HG03571 (cell line): ENCODE measurements at regions not wholly inside any gene's neighbourhood (a gene's known extent, or its start where the extent isn't known, plus 50 kb on each side); places are given as distances from the start of the nearest gene placed in this dataset.
"Not testable (repeated sequence)": the region's sequence is repeated elsewhere in the genome, so short reads cannot be mapped to it uniquely, and the experiment has no call there.

Source experiments
- ATAC-seq: cut with Tn5 transposase; IDR thresholded peaks from one replicate; pipeline ENCODE4 v1.9.1; 2021; ENCODE audit not compliant: unreplicated experiment

GRCh38 chr6:85033547-85033946, 269.1 kb upstream of the TBX18 start:
- no peak for ATAC-seq

- no peak for ATAC-seq
Observed at GRCh38 chr6:85026021-85026420, 261.6 kb upstream of the TBX18 start.

- ATAC-seq = no peak
Observed at GRCh38 chr6:85023721-85024120, 259.3 kb upstream of the TBX18 start.

GRCh38 chr6:85017352-85017751, 253.0 kb upstream of the TBX18 start:
- no peak for ATAC-seq

GRCh38 chr6:85016726-85017125, 252.3 kb upstream of the TBX18 start:
- no peak for ATAC-seq

- ATAC-seq = no peak
Observed at GRCh38 chr6:85015396-85015990, 251.1 kb upstream of the TBX18 start.

- no peak for ATAC-seq
Observed at GRCh38 chr6:85010865-85011264, 246.5 kb upstream of the TBX18 start.

- ATAC-seq = no peak
Observed at GRCh38 chr6:85008296-85009009, 244.1 kb upstream of the TBX18 start.

GRCh38 chr6:85006362-85006761, 242.0 kb upstream of the TBX18 start:
- ATAC-seq = no peak

GRCh38 chr6:85005494-85005893, 241.1 kb upstream of the TBX18 start:
- no peak for ATAC-seq

- no peak for ATAC-seq
Observed at GRCh38 chr6:85004361-85004995, 240.1 kb upstream of the TBX18 start.

GRCh38 chr6:85002847-85003246, 238.4 kb upstream of the TBX18 start:
- ATAC-seq = no peak

- no peak for ATAC-seq
Observed at GRCh38 chr6:85000001-85000400, 235.6 kb upstream of the TBX18 start.

GRCh38 chr6:84998223-84998622, 233.8 kb upstream of the TBX18 start:
- ATAC-seq = no peak

- ATAC-seq = not testable (repeated sequence)
Observed at GRCh38 chr6:84988766-84989165, 224.4 kb upstream of the TBX18 start.

GRCh38 chr6:84985490-84985889, 221.1 kb upstream of the TBX18 start:
- ATAC-seq = not testable (repeated sequence)

- no peak for ATAC-seq
Observed at GRCh38 chr6:84979541-84979940, 215.1 kb upstream of the TBX18 start.

GRCh38 chr6:84977363-84977705, 212.9 kb upstream of the TBX18 start:
- ATAC-seq = no peak

GRCh38 chr6:84976526-84977362, 212.3 kb upstream of the TBX18 start:
- no peak for ATAC-seq

GRCh38 chr6:84975316-84975715, 210.9 kb upstream of the TBX18 start:
- no peak for ATAC-seq

- no peak for ATAC-seq
Observed at GRCh38 chr6:84973606-84974005, 209.2 kb upstream of the TBX18 start.

GRCh38 chr6:84967965-84968364, 203.6 kb upstream of the TBX18 start:
- ATAC-seq = no peak
